ENCODE measurements at regions not wholly inside any gene's neighbourhood (a gene's known extent, or its start where the extent isn't known, plus 50 kb on each side); places are given as distances from the start of the nearest gene placed in this dataset.
"Not testable (repeated sequence)": the region's sequence is repeated elsewhere in the genome, so short reads cannot be mapped to it uniquely, and the experiment has no call there.

DNA sequence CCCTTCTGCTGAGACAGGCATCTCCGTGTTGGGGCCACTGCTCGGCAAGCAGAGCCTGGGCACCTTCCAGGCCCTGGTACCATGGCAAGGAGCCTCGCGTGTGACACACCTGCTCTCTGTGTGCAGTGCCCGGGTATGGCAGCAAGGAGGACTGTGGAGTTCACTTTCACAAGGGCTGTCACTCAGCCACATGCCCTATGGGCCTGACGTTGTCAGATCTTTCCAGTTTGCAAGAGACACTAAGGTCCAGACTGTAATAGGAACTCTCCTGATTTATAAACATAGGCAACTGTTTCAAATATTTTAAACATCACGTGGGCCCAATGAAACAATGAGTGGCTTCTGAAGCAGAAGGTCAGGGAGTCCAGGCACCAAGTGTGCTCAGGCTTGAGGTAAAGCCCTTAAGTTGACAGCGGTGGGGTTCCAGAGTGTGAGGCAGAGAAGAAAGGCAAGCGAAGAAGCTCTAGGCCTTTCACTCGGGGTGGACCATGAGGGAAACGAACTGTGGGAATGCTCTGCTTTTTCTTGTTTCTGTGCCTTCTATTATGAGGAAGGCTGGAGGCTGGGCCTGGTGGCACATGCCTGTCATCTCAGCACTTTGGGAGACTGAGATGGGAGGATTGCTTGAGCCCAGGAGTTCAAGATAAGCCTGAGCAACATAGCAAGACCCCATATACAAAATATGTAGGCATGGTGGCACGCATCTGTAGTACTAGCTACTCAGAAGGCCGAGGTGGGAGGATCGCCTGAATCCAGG, 108.6 kb upstream of the TRIM2 start:
- peaks cover 6% of the 10 kb centered on the region for H3K9me3 Mint-ChIP-seq
- H3K36me3 Mint-ChIP-seq (ENCODE audit: low read depth) = no peaks in the 10 kb centered on the region
- H3K4me1 Mint-ChIP-seq = peaks cover 12% of the 10 kb centered on the region
- no peak overlapping the region for H3K4me3 Mint-ChIP-seq
- no peaks in the 10 kb centered on the region for H3K27me3 Mint-ChIP-seq (ENCODE audit: low read depth, poor library complexity)
- no peak for TF ChIP-seq CTCF (IDR thresholded peaks at IDR 0.05)
- no peak for DNase-seq
- H3K27ac Mint-ChIP-seq = peak overlapping the region; percentile 47

- H3K4me1 Mint-ChIP-seq = peaks cover 12% of the 10 kb centered on the region
- DNase-seq = no peak
- H3K27ac Mint-ChIP-seq = no peak overlapping the region
- no peaks in the 10 kb centered on the region for H3K27me3 Mint-ChIP-seq (ENCODE audit: low read depth, poor library complexity)
- no peaks in the 10 kb centered on the region for H3K36me3 Mint-ChIP-seq (ENCODE audit: low read depth)
- H3K4me3 Mint-ChIP-seq = no peak overlapping the region
- TF ChIP-seq CTCF (IDR thresholded peaks at IDR 0.05) = no peak
- H3K9me3 Mint-ChIP-seq = peaks cover 6% of the 10 kb centered on the region
These were observed 107.9 kb upstream of the TRIM2 start for GRCh38 chr4:153096344-153096743.

GRCh38 chr4:153098427-153098826, 105.8 kb upstream of the TRIM2 start:
- DNase-seq = no peak
- Mint-ChIP-seq H3K4me1 (peaks cover 12% of the 10 kb centered on the region), H3K36me3 (ENCODE audit: low read depth) (no peaks in the 10 kb centered on the region), H3K27ac (no peak overlapping the region), H3K9me3 (peaks cover 17% of the 10 kb centered on the region), H3K4me3 (no peak overlapping the region), H3K27me3 (ENCODE audit: low read depth, poor library complexity) (no peaks in the 10 kb centered on the region)
- no peak for TF ChIP-seq CTCF (IDR thresholded peaks at IDR 0.05)

- no peak for DNase-seq
- no peak overlapping the region for H3K4me3 Mint-ChIP-seq
- H3K9me3 Mint-ChIP-seq = peaks cover 27% of the 10 kb centered on the region
- no peak for TF ChIP-seq CTCF (IDR thresholded peaks at IDR 0.05)
- peaks cover 3% of the 10 kb centered on the region for H3K27me3 Mint-ChIP-seq (ENCODE audit: low read depth, poor library complexity)
- H3K36me3 Mint-ChIP-seq (ENCODE audit: low read depth) = peaks cover 7% of the 10 kb centered on the region
- no peak overlapping the region for H3K27ac Mint-ChIP-seq
- H3K4me1 Mint-ChIP-seq = peaks cover 3% of the 10 kb centered on the region
These were observed 104.7 kb upstream of the TRIM2 start for GRCh38 chr4:153099391-153100140.

GRCh38 chr4:153106736-153107135, 97.5 kb upstream of the TRIM2 start:
- peaks cover 46% of the 10 kb centered on the region for H3K9me3 Mint-ChIP-seq
- not testable (repeated sequence) for H3K36me3 Mint-ChIP-seq (ENCODE audit: low read depth); DNase-seq; H3K27ac Mint-ChIP-seq; H3K4me1 Mint-ChIP-seq; H3K4me3 Mint-ChIP-seq
- H3K27me3 Mint-ChIP-seq (ENCODE audit: low read depth, poor library complexity) = peaks cover 11% of the 10 kb centered on the region

- Mint-ChIP-seq H3K4me3 (no peak overlapping the region), H3K9me3 (peaks cover 42% of the 10 kb centered on the region), H3K27ac (no peak overlapping the region), H3K27me3 (ENCODE audit: low read depth, poor library complexity) (peaks cover 11% of the 10 kb centered on the region), H3K4me1 (peaks cover 4% of the 10 kb centered on the region), H3K36me3 (ENCODE audit: low read depth) (peaks cover 9% of the 10 kb centered on the region)
- TF ChIP-seq CTCF (IDR thresholded peaks at IDR 0.05) = no peak
- DNase-seq = no peak
These were observed 97.0 kb upstream of the TRIM2 start for GRCh38 chr4:153107246-153107645.

Data from nephron progenitor cell (in vitro differentiated cells).